Keratinocyte (primary cell): ENCODE measurements at regions not wholly inside any gene's neighbourhood (a gene's known extent, or its start where the extent isn't known, plus 50 kb on each side); places are given as distances from the start of the nearest gene placed in this dataset.

Experiments
- EZH2 ChIP-seq: IDR thresholded peaks from one replicate; pipeline ENCODE4 v1.6.1; 2012; ENCODE audit warnings: inconsistent platforms, mild to moderate bottlenecking, low read length, moderate library complexity
- TF ChIP-seq, protein P1 (sequence below), 3 experiments: IDR thresholded peaks in 1 of 3; conservative IDR thresholded peaks in 1 of 3; optimal IDR thresholded peaks in 1 of 3; 2 replicates in 2 of 3; 3 replicates in 1 of 3; pipeline versions ENCODE3 to v1.5.1; 2011; ENCODE audit warnings: low read length in 3 of 3, mild to moderate bottlenecking in 3 of 3, moderate library complexity in 2 of 3, control low read depth in 1 of 3, inconsistent platforms in 1 of 3; ENCODE audit not compliant: insufficient read depth in 2 of 3; ENCODE audit errors: extremely low read depth in 1 of 3

DNA sequence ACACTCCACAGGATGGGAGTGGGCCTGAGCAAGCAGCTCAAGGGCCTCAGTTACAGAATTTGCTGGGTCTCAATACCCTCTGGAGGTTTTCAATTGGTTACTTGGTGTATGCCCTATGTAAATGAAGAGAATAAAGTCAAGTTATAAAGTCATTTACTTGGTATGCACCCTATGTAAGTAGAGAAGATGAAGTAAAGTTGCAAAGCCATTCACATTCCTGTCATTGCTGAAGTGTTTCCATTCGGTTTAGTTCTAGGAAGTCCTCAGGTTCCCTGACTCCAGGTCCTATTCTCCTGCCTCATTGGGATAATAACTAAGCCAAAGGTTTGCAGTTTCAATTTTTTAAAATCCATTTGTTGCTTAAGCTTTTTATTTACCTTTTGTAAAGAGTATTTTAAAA is 272.6 kb upstream of the NPSR1 start:
- TF ChIP-seq, protein P1, sequence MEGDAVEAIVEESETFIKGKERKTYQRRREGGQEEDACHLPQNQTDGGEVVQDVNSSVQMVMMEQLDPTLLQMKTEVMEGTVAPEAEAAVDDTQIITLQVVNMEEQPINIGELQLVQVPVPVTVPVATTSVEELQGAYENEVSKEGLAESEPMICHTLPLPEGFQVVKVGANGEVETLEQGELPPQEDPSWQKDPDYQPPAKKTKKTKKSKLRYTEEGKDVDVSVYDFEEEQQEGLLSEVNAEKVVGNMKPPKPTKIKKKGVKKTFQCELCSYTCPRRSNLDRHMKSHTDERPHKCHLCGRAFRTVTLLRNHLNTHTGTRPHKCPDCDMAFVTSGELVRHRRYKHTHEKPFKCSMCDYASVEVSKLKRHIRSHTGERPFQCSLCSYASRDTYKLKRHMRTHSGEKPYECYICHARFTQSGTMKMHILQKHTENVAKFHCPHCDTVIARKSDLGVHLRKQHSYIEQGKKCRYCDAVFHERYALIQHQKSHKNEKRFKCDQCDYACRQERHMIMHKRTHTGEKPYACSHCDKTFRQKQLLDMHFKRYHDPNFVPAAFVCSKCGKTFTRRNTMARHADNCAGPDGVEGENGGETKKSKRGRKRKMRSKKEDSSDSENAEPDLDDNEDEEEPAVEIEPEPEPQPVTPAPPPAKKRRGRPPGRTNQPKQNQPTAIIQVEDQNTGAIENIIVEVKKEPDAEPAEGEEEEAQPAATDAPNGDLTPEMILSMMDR (optimal IDR thresholded peaks at IDR 0.05 in 1 of 3, IDR thresholded peaks at IDR 0.05 in 1 of 3, conservative IDR thresholded peaks at IDR 0.05 in 1 of 3; ENCODE audit: extremely low read depth in 1 of 3, insufficient read depth in 2 of 3, low read length in 3 of 3) = no peak
- TF ChIP-seq EZH2 = no peak
